ENCODE measurements at regions not wholly inside any gene's neighbourhood (a gene's known extent, or its start where the extent isn't known, plus 50 kb on each side); places are given as distances from the start of the nearest gene placed in this dataset.

DNA sequence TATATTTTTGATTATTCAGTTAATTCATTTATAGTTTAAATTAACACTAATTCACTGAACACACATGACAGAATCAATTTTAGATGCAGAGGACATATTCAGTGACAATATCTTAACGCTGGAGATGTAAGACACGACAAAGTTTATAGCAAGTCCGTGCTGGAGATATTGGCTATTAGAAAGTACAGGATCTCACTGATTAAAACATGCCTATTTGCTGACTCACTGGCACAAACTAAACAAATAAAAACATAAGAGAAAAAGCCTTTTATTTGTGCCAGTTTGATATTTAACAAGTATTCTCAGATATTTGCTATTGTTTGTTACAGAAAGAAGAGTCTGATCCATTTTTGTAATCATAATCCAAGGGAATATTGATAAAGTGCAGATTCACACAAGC lies 1122.9 kb upstream of the B3GALT2 start:
- peaks cover 1% of the 10 kb centered on the region for H3K27me3 Mint-ChIP-seq
- DNase-seq (no peak), ATAC-seq (no peak)
- intact Hi-C loops (cut with micrococcal nuclease) = no loop called here
- no peak overlapping the region for H3K4me3 Mint-ChIP-seq
- no peak overlapping the region for H3K27ac Mint-ChIP-seq
- no peaks in the 10 kb centered on the region for H3K9me3 Mint-ChIP-seq
- POLR2A ChIA-PET = no interaction called here
- no peak for TF ChIP-seq CTCF (IDR thresholded peaks at IDR 0.05)
- H3K36me3 Mint-ChIP-seq (ENCODE audit: low read depth) = no peaks in the 10 kb centered on the region
- no peaks in the 10 kb centered on the region for H3K4me1 Mint-ChIP-seq (ENCODE audit: low read depth)
- CTCF ChIA-PET = no interaction called here

- no peak overlapping the region for H3K27ac Mint-ChIP-seq
- intact Hi-C loops (cut with micrococcal nuclease) = no loop called here
- CTCF ChIA-PET = interaction anchor here (1.1 kb wide), 2 partner anchors 11 to 483 kb away, joined by 3 read pairs; no protein-coding TSS in a partner anchor
- H3K4me3 Mint-ChIP-seq = no peak overlapping the region
- DNase-seq (no peak), ATAC-seq (no peak)
- H3K27me3 Mint-ChIP-seq = no peaks in the 10 kb centered on the region
- H3K4me1 Mint-ChIP-seq (ENCODE audit: low read depth) = peaks cover 34% of the 10 kb centered on the region
- no peaks in the 10 kb centered on the region for H3K9me3 Mint-ChIP-seq
- peaks cover 9% of the 10 kb centered on the region for H3K36me3 Mint-ChIP-seq (ENCODE audit: low read depth)
- POLR2A ChIA-PET = no interaction called here
- no peak for TF ChIP-seq CTCF (IDR thresholded peaks at IDR 0.05)
Measured at GRCh38 chr1:194300776-194301175, 1114.4 kb upstream of the B3GALT2 start.

- ATAC-seq (no peak), DNase-seq (no peak)
- H3K4me3 Mint-ChIP-seq = no peak overlapping the region
- intact Hi-C loops (cut with micrococcal nuclease) = no loop called here
- H3K27ac Mint-ChIP-seq = no peak overlapping the region
- POLR2A ChIA-PET = no interaction called here
- H3K4me1 Mint-ChIP-seq (ENCODE audit: low read depth) = peaks cover 38% of the 10 kb centered on the region
- H3K9me3 Mint-ChIP-seq = no peaks in the 10 kb centered on the region
- CTCF ChIA-PET = interaction anchor here (1.1 kb wide), 2 partner anchors 11 to 483 kb away, joined by 3 read pairs; no protein-coding TSS in a partner anchor
- H3K27me3 Mint-ChIP-seq = no peaks in the 10 kb centered on the region
- peaks cover 9% of the 10 kb centered on the region for H3K36me3 Mint-ChIP-seq (ENCODE audit: low read depth)
- no peak for TF ChIP-seq CTCF (IDR thresholded peaks at IDR 0.05)
Measured at GRCh38 chr1:194300340-194300739, 1113.9 kb upstream of the B3GALT2 start.

GRCh38 chr1:194298007-194298598 lies 1111.7 kb upstream of the B3GALT2 start:
- DNase-seq (no peak), ATAC-seq (peak; percentile 63)
- Mint-ChIP-seq H3K4me3 (no peak overlapping the region), H3K27ac (peak overlapping the region; percentile 93), H3K36me3 (ENCODE audit: low read depth) (peaks cover 9% of the 10 kb centered on the region), H3K4me1 (ENCODE audit: low read depth) (peaks cover 40% of the 10 kb centered on the region), H3K27me3 (no peaks in the 10 kb centered on the region), H3K9me3 (no peaks in the 10 kb centered on the region)
- POLR2A ChIA-PET = no interaction called here
- no peak for TF ChIP-seq CTCF (IDR thresholded peaks at IDR 0.05)
- intact Hi-C loops (cut with micrococcal nuclease) = loop anchor here (10.0 kb wide), 2 partner anchors 73 to 883 kb away; no protein-coding TSS in a partner anchor
- CTCF ChIA-PET = no interaction called here

DNA sequence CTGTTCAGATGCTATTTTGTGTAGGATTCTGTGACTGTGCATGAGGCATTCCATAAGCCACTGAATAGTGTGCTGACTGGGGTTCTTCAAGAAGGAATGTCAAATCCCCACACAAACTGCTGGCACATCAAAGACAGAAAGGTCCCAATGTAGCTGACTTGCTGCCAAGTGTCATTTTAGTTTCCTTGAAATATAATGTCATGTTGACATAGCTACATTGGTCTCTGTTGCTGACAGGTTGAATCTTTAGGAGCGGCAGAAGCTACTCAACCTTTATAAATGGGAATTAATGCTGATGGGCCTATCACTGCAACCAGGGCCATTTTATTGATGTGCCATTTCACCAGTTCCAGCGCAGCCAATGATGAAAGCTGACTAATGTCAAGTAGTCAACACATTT lies 1110.7 kb upstream of the B3GALT2 start:
- H3K27ac Mint-ChIP-seq = peak overlapping the region; percentile 32
- DNase-seq (no peak), ATAC-seq (no peak)
- no peak overlapping the region for H3K4me3 Mint-ChIP-seq
- CTCF ChIA-PET = no interaction called here
- H3K27me3 Mint-ChIP-seq = no peaks in the 10 kb centered on the region
- intact Hi-C loops (cut with micrococcal nuclease) = loop anchor here (2.0 to 10.0 kb wide), 3 partner anchors 72 to 1114 kb away; no protein-coding TSS in a partner anchor
- no peak for TF ChIP-seq CTCF (IDR thresholded peaks at IDR 0.05)
- no peaks in the 10 kb centered on the region for H3K9me3 Mint-ChIP-seq
- peaks cover 9% of the 10 kb centered on the region for H3K36me3 Mint-ChIP-seq (ENCODE audit: low read depth)
- POLR2A ChIA-PET = no interaction called here
- peaks cover 40% of the 10 kb centered on the region for H3K4me1 Mint-ChIP-seq (ENCODE audit: low read depth)
